ENCODE measurements at regions not wholly inside any gene's neighbourhood (a gene's known extent, or its start where the extent isn't known, plus 50 kb on each side); places are given as distances from the start of the nearest gene placed in this dataset.

GRCh38 chr6:113142671-113143174 lies 714.4 kb upstream of the MARCKS start:
- TF ChIP-seq REST (IDR thresholded peaks at IDR 0.05; ENCODE audit: insufficient read depth in 1 of 2, low read depth in 2 of 2, low read length in 2 of 2) = no peak
- TF ChIP-seq POLR2AphosphoS5 (IDR thresholded peaks at IDR 0.05; ENCODE audit: low read depth, low read length) = no peak
- no peak for TF ChIP-seq SIN3A (IDR thresholded peaks at IDR 0.05; ENCODE audit: borderline replicate concordance, insufficient read depth, low read length)
- no peak for TF ChIP-seq TAF1 (IDR thresholded peaks at IDR 0.05; ENCODE audit: borderline replicate concordance, insufficient read depth, low read length)
- TF ChIP-seq FOXP2 (optimal IDR thresholded peaks at IDR 0.05; ENCODE audit: borderline replicate concordance, extremely low read depth, extremely low read length, insufficient read depth) = no peak

- TF ChIP-seq FOXP2 (optimal IDR thresholded peaks at IDR 0.05; ENCODE audit: borderline replicate concordance, extremely low read depth, extremely low read length, insufficient read depth) = no peak
- no peak for TF ChIP-seq TAF1 (IDR thresholded peaks at IDR 0.05; ENCODE audit: borderline replicate concordance, insufficient read depth, low read length)
- TF ChIP-seq POLR2AphosphoS5 (IDR thresholded peaks at IDR 0.05; ENCODE audit: low read depth, low read length) = no peak
- no peak for TF ChIP-seq SIN3A (IDR thresholded peaks at IDR 0.05; ENCODE audit: borderline replicate concordance, insufficient read depth, low read length)
- no peak for TF ChIP-seq REST (IDR thresholded peaks at IDR 0.05; ENCODE audit: insufficient read depth in 1 of 2, low read depth in 2 of 2, low read length in 2 of 2)
These were observed 713.9 kb upstream of the MARCKS start for GRCh38 chr6:113143206-113143605.

GRCh38 chr6:113144117-113144516 lies 713.0 kb upstream of the MARCKS start:
- TF ChIP-seq TAF1 (IDR thresholded peaks at IDR 0.05; ENCODE audit: borderline replicate concordance, insufficient read depth, low read length) (no peak), POLR2AphosphoS5 (IDR thresholded peaks at IDR 0.05; ENCODE audit: low read depth, low read length) (no peak), REST (IDR thresholded peaks at IDR 0.05; ENCODE audit: insufficient read depth in 1 of 2, low read depth in 2 of 2, low read length in 2 of 2) (no peak), SIN3A (IDR thresholded peaks at IDR 0.05; ENCODE audit: borderline replicate concordance, insufficient read depth, low read length) (no peak), FOXP2 (optimal IDR thresholded peaks at IDR 0.05; ENCODE audit: borderline replicate concordance, extremely low read depth, extremely low read length, insufficient read depth) (no peak)

- TF ChIP-seq SIN3A (IDR thresholded peaks at IDR 0.05; ENCODE audit: borderline replicate concordance, insufficient read depth, low read length) (no peak), FOXP2 (optimal IDR thresholded peaks at IDR 0.05; ENCODE audit: borderline replicate concordance, extremely low read depth, extremely low read length, insufficient read depth) (no peak), REST (IDR thresholded peaks at IDR 0.05; ENCODE audit: insufficient read depth in 1 of 2, low read depth in 2 of 2, low read length in 2 of 2) (no peak), POLR2AphosphoS5 (IDR thresholded peaks at IDR 0.05; ENCODE audit: low read depth, low read length) (no peak), TAF1 (IDR thresholded peaks at IDR 0.05; ENCODE audit: borderline replicate concordance, insufficient read depth, low read length) (no peak)
These were observed 710.3 kb upstream of the MARCKS start for GRCh38 chr6:113146878-113147277.

- TF ChIP-seq POLR2AphosphoS5 (IDR thresholded peaks at IDR 0.05; ENCODE audit: low read depth, low read length) (no peak), TAF1 (IDR thresholded peaks at IDR 0.05; ENCODE audit: borderline replicate concordance, insufficient read depth, low read length) (no peak), SIN3A (IDR thresholded peaks at IDR 0.05; ENCODE audit: borderline replicate concordance, insufficient read depth, low read length) (no peak), REST (IDR thresholded peaks at IDR 0.05; ENCODE audit: insufficient read depth in 1 of 2, low read depth in 2 of 2, low read length in 2 of 2) (no peak), FOXP2 (optimal IDR thresholded peaks at IDR 0.05; ENCODE audit: borderline replicate concordance, extremely low read depth, extremely low read length, insufficient read depth) (no peak)
These were observed 709.6 kb upstream of the MARCKS start for GRCh38 chr6:113147544-113147943.
